GM12875 (cell line): ENCODE measurements at regions not wholly inside any gene's neighbourhood (a gene's known extent, or its start where the extent isn't known, plus 50 kb on each side); places are given as distances from the start of the nearest gene placed in this dataset.

ENCODE experiments used
- H3K4me3 ChIP-seq: one replicate; pipeline ENCODE4 v1.5.1; 2011; ENCODE audit warnings: low read depth, low read length, control low read depth
- TF ChIP-seq, protein P1 (sequence below): IDR thresholded peaks from 2 replicates; pipeline ENCODE4 v1.5.1; 2011; ENCODE audit warnings: low read depth, mild to moderate bottlenecking, control low read depth, inconsistent platforms, low read length, moderate library complexity, borderline replicate concordance; ENCODE audit not compliant: insufficient read depth

DNA sequence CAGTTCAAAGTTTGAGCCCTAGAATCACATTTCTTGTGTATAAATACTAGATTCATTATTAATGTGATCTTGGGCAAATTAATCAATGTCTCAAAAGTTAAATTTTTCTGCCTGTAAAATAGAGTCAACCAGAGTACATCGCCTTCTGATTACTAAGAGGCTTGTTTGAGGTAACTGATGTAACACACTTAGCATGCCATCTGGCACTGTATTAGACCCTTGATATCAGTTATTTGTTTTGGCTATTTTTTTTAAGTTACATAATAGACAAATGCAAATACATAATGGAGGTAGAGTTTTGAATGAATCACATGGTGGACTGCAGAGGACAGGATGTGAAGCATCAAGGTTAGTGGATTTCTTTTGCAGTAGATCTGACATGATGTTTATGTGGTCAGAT is 298.4 kb downstream of the ADGRL2 start:
- no peak overlapping the region for H3K4me3 ChIP-seq
- TF ChIP-seq, protein P1, sequence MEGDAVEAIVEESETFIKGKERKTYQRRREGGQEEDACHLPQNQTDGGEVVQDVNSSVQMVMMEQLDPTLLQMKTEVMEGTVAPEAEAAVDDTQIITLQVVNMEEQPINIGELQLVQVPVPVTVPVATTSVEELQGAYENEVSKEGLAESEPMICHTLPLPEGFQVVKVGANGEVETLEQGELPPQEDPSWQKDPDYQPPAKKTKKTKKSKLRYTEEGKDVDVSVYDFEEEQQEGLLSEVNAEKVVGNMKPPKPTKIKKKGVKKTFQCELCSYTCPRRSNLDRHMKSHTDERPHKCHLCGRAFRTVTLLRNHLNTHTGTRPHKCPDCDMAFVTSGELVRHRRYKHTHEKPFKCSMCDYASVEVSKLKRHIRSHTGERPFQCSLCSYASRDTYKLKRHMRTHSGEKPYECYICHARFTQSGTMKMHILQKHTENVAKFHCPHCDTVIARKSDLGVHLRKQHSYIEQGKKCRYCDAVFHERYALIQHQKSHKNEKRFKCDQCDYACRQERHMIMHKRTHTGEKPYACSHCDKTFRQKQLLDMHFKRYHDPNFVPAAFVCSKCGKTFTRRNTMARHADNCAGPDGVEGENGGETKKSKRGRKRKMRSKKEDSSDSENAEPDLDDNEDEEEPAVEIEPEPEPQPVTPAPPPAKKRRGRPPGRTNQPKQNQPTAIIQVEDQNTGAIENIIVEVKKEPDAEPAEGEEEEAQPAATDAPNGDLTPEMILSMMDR = no peak

DNA sequence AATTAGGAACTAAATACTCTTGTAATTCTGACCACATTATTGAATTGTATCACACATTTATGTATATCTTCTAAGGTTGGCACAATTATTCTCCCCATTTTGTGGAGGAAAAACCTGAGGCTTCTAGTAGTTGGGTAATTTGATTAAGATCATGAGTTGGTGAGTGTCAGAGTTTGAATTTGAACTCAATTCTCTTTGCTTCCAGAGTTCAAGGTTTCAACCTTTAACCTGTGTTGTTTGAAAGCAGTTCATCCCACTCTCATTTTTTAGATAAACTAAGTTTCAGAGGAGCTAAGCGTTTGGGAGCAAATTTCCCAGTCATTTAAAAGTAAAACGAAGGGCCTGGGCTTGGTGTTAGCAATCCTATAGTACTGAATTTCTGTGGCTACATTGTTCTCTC is 293.4 kb downstream of the ADGRL2 start:
- TF ChIP-seq, protein P1 = no peak
- H3K4me3 ChIP-seq = no peak overlapping the region

DNA sequence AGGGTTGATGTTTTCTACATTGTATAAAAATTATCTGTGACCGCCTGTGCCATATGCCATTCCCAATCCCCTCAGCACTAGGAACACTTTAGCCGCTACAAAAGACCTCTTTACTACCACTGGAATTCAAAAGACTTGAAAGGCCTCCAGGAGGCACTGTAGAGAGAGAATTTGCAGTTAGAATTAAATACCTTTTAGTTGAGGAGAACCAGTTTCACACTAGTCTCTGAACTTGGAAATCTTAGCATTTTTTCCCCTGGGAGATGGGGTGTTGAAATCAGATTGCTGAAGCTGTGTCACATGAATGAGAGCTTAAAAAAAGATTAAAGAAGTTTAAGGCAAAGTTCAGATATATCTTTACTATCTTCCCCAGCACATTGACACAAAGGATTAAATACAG is 291.0 kb downstream of the ADGRL2 start:
- TF ChIP-seq, protein P1 = no peak
- H3K4me3 ChIP-seq = no peak overlapping the region

DNA sequence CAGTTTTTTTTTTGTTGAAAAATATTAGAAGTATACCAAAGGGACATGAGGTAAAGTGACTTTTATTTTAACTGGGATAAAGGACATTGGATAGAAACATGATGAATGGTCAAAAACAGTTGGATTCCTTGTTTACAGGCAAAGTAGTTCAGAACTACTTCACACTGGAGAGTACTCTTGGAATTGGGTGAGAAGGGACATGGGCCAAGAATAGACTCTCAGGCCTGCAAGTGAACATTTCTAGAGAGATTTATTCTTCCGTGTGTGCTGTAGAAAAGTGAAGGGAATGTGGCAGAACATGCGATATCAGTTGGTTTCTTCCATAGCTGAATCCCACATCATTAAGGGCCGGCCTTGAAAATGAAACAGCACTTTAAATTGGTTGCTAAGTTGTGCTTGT is 290.5 kb downstream of the ADGRL2 start:
- TF ChIP-seq, protein P1 = no peak
- H3K4me3 ChIP-seq = no peak overlapping the region

DNA sequence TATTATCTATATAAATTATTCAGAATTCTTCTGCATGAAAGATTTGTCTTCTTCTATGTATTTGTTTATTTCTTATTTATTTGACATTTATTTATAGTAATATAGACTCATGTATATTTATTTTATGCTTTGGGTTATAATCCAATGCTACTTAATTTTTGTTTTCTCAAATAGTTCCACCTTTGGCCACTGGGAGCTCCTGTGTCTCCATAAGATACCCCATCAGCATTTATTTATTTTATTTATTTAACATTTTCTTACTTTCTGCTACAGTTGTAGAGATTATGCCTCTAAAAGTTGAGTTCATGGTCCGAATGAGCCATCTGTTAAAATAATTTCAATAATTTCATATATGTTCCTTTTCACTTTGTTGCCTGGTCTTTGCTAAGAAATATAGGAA is 289.4 kb downstream of the ADGRL2 start:
- H3K4me3 ChIP-seq = no peak overlapping the region
- TF ChIP-seq, protein P1 = no peak

DNA sequence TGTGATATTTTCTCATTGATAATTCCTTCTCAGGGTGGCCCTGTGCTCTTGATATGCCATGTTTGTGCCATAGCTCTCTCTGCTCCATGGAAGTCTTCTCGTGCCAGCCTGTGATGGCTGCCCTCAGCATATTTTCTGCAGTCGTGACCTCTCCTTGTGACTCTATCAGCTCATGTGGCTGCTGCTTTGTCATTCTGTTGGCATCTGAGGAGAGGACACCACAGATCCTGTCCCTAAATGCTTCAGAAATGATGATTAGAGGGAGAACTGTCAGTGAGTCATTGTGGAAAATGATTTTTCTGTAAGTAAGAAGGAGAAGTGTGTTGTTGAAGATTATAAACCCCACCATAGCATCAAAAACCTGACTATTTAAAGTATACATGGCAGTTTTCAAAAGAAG is 286.0 kb downstream of the ADGRL2 start:
- H3K4me3 ChIP-seq = no peak overlapping the region
- TF ChIP-seq, protein P1 = no peak

DNA sequence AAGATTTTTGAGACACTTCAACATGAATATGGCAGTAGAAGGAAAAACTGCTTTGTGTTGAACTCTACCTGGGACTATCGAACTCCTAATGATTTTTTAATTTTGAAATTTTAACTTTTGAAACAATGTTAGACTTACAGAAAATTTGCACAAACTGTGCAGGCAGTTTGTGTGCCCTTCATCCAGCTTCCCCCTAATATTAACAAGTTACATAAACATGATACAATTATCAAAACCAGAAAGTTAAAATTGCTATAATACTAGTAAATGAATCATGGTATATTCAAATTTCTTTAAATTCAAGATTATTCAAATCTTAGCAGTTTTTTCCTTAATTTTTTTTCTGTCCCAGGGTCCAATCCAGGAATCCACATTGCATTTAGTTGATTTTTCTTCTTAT is 278.9 kb downstream of the ADGRL2 start:
- no peak overlapping the region for H3K4me3 ChIP-seq
- TF ChIP-seq, protein P1 = no peak
